B cell (primary cell): ENCODE measurements at regions not wholly inside any gene's neighbourhood (a gene's known extent, or its start where the extent isn't known, plus 50 kb on each side); places are given as distances from the start of the nearest gene placed in this dataset.
"Not testable (repeated sequence)": the region's sequence is repeated elsewhere in the genome, so short reads cannot be mapped to it uniquely, and the experiment has no call there.

Experiments
- ATAC-seq: fragments of 200-7000 bp; cut with Tn5 transposase; one replicate; pipeline ENCODE4 v1.10.0; 2021; ENCODE audit warnings: low read depth, mild to moderate bottlenecking, moderate number of reproducible peaks, moderate library complexity
- CTCF ChIA-PET: fragments of 350-600 bp; sonication (Branson Sonifier 250); formaldehyde crosslinking; loops from one replicate; lab custom pipeline; 2021; ENCODE audit warnings: antibody characterized with exemption, inconsistent platforms; lab: Charles Lee
- POLR2A ChIA-PET: fragments of 350-600 bp; sonication (Branson Sonifier 250); formaldehyde crosslinking; loops from one replicate; lab custom pipeline; 2021; ENCODE audit warnings: antibody characterized with exemption; lab: Charles Lee
- DNase-seq: peaks from one replicate; pipeline ENCODE4 v3.0.0; 2013
- H2AFZ ChIP-seq: 2 replicates; pipeline ENCODE4 v1.6.1; 2012; ENCODE audit warnings: mild to moderate bottlenecking, low read depth, low read length; ENCODE audit not compliant: insufficient read depth, poor library complexity, severe bottlenecking
- H3K27ac ChIP-seq, 2 donors: 1 replicate in 1 of 2; 2 replicates in 1 of 2; pipeline ENCODE4 v1.5.1; 2012 to 2013; ENCODE audit warnings: low read length in 2 of 2, mild to moderate bottlenecking in 2 of 2, moderate library complexity in 1 of 2
- H3K27me3 ChIP-seq, 4 experiments: fragments of 200-600 bp in 1 of 4; sonication (generic) in 1 of 4; replicated peaks in 1 of 4; 1 replicate in 2 of 4; 2 replicates in 2 of 4; pipeline versions ENCODE4 v1.6.1 to v1.7.0; 2013 to 2016; ENCODE audit warnings: low read length in 3 of 4, mild to moderate bottlenecking in 2 of 4, mixed read lengths in 1 of 4, moderate library complexity in 1 of 4; ENCODE audit not compliant: insufficient read depth in 4 of 4, control insufficient read depth in 3 of 4; ENCODE audit errors: control extremely low read depth in 1 of 4
- H3K36me3 ChIP-seq, 2 experiments: replicated peaks in 1 of 2; 1 replicate in 1 of 2; 2 replicates in 1 of 2; pipeline versions ENCODE4 v1.6.1 to v1.7.1; 2013; ENCODE audit warnings: low read length in 1 of 2; ENCODE audit not compliant: insufficient read depth in 2 of 2, control insufficient read depth in 1 of 2; ENCODE audit errors: control extremely low read depth in 1 of 2, extremely low read depth in 1 of 2
- H3K4me1 ChIP-seq, 2 donors: fragments of 200-600 bp in 1 of 2; sonication (generic) in 1 of 2; 1 replicate in 1 of 2; 2 replicates in 1 of 2; pipeline versions ENCODE4 v1.5.1 to v1.6.1; 2013 to 2017; ENCODE audit warnings: low read length in 2 of 2; ENCODE audit not compliant: control insufficient read depth in 2 of 2, insufficient read depth in 2 of 2
- H3K4me2 ChIP-seq: replicated peaks from 2 replicates; pipeline ENCODE3; 2012; ENCODE audit warnings: mild to moderate bottlenecking, low read depth, low read length; ENCODE audit not compliant: poor library complexity, severe bottlenecking
- H3K4me3 ChIP-seq, 5 experiments: fragments of 200-600 bp in 1 of 5; sonication (generic) in 1 of 5; 1 replicate in 3 of 5; 2 replicates in 2 of 5; pipeline versions ENCODE4 v1.5.1 to v1.7.0; 2011 to 2016; ENCODE audit warnings: low read length in 4 of 5, mild to moderate bottlenecking in 4 of 5, low read depth in 2 of 5, control low read depth in 1 of 5, moderate library complexity in 1 of 5; ENCODE audit not compliant: insufficient read depth in 1 of 5; ENCODE audit errors: control extremely low read depth in 1 of 5, extremely low read depth in 1 of 5
- H3K79me2 ChIP-seq: fragments of 200-600 bp; sonication (generic); one replicate; pipeline ENCODE4 v1.6.0; 2016; ENCODE audit warnings: low read length; ENCODE audit not compliant: control insufficient read depth, insufficient read depth
- H3K9ac ChIP-seq: fragments of 200-600 bp; sonication (generic); 2 replicates; pipeline ENCODE4 v1.6.1; 2017; ENCODE audit warnings: mild to moderate bottlenecking, low read length, moderate library complexity
- H3K9me3 ChIP-seq, 3 donors: one replicate each; pipeline versions ENCODE4 v1.6.1 to v1.7.1; 2013; ENCODE audit warnings: low read length in 2 of 3; ENCODE audit not compliant: control insufficient read depth in 2 of 3, insufficient read depth in 1 of 3; ENCODE audit errors: control extremely low read depth in 1 of 3
- H4K20me1 ChIP-seq: 2 replicates; pipeline ENCODE4 v1.6.0; 2012; ENCODE audit warnings: mild to moderate bottlenecking, low read length; ENCODE audit not compliant: insufficient read depth, control insufficient read depth, poor library complexity, severe bottlenecking
- H3K27ac Mint-ChIP-seq: one replicate; pipeline ENCODE4 v1.8.0; 2021; ENCODE audit warnings: mixed read lengths
- H3K27me3 Mint-ChIP-seq: one replicate; pipeline ENCODE4 v1.8.0; 2021; ENCODE audit warnings: mixed read lengths
- H3K4me1 Mint-ChIP-seq: one replicate; pipeline ENCODE4 v1.8.0; 2021; ENCODE audit warnings: mixed read lengths
- H3K4me3 Mint-ChIP-seq: one replicate; pipeline ENCODE4 v1.8.0; 2021; ENCODE audit warnings: mixed read lengths
- H3K9me3 Mint-ChIP-seq: one replicate; pipeline ENCODE4 v1.8.0; 2022; ENCODE audit warnings: mixed read lengths; ENCODE audit not compliant: insufficient read depth
- WGBS: methylation state at CpG from one replicate; pipeline ENCODE4 v1.1.5; 2013; ENCODE audit warnings: missing lambda C conversion rate; ENCODE audit not compliant: insufficient coverage; 5-methylcytosine and 5-hydroxymethylcytosine counted together
- intact Hi-C: fragments of 100-400 bp; cut with micrococcal nuclease; formaldehyde crosslinking; loops from one replicate; pipeline ENCODE4 v1.10.0; 2022

DNA sequence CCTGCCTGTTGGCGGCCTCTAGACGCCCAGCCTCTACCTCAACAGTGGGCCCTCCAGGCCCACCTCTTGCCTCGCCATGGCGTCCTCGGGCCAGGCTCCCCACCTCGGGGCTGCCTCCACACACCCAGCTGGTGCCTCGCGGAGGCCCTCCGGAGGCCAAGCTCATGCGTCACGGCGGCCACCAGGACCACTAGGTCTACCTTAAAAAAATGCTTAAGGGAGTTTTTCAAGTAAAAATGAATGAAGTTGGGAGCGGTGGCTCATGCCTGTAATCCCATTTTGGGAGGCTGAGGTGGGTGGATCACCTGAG lies 327.5 kb downstream of the ZNF479 start:
- H3K79me2 ChIP-seq, CTCF ChIA-PET, H3K4me3 Mint-ChIP-seq, H3K4me1 Mint-ChIP-seq, H3K27me3 Mint-ChIP-seq, H3K4me2 ChIP-seq, H4K20me1 ChIP-seq, H3K27me3 ChIP-seq, POLR2A ChIA-PET, H3K9me3 Mint-ChIP-seq, H3K27ac Mint-ChIP-seq, H3K4me1 ChIP-seq, H3K36me3 ChIP-seq, DNase-seq, ATAC-seq, intact Hi-C loops, H3K4me3 ChIP-seq, H3K27ac ChIP-seq, H2AFZ ChIP-seq, H3K9ac ChIP-seq: not testable (repeated sequence)
- H3K9me3 ChIP-seq: peaks cover 0 to 21% (median 0%) of the 10 kb centered on the region in 3 donors
- 100% methylated on average over 2 of the region's 13 CpGs for WGBS

DNA sequence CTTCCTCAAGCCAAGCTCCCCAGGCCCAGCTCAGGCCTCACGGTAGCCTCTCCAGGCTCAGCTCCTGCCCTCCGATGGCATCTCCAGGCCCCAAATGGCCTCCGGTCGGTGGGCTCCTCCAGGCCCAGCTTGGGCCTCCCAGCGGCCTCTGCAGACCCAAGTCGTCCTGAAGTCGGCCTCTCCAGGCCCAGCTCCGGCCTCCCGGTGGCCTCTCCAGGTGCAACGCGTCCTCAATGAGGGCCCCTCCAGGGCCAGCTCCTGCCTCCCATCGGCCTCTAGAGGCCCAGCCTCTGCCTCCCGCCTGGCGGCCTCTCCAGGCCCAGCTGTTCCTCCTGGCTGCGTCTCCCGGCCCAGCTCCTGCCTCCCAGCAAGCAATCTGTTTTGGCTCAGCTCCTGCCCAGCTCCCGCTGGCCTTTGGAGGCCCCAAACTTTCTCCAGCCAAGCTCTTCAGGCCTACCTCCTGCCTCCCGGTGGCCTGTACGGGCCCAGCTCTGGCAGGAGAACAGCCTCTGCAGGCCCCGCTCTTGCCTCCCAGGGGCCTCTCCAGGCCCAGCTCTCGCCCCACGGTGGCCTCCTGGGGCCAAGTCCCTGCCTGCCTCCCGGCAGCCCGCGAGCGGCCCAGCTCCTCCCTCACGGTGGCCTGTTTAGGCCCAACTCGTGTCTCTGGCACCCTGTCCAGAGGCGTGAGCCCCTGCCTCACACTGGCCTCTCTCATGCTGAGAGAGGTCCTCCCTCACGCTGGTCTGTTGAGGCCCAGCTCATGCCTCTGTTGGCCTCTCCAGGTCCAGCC lies 328.1 kb downstream of the ZNF479 start:
- CTCF ChIA-PET, intact Hi-C loops, H3K79me2 ChIP-seq, H3K27ac Mint-ChIP-seq, DNase-seq, H4K20me1 ChIP-seq, POLR2A ChIA-PET, H3K9me3 Mint-ChIP-seq, H3K27me3 ChIP-seq, H3K9ac ChIP-seq, H2AFZ ChIP-seq, H3K4me3 ChIP-seq, H3K4me3 Mint-ChIP-seq, ATAC-seq, H3K4me1 ChIP-seq, H3K4me1 Mint-ChIP-seq, H3K27me3 Mint-ChIP-seq, H3K27ac ChIP-seq, H3K36me3 ChIP-seq, H3K4me2 ChIP-seq: not testable (repeated sequence)
- 88% methylated on average over 21 of the region's 30 CpGs for WGBS
- H3K9me3 ChIP-seq: peaks cover 0 to 17% (median 0%) of the 10 kb centered on the region in 3 donors

DNA sequence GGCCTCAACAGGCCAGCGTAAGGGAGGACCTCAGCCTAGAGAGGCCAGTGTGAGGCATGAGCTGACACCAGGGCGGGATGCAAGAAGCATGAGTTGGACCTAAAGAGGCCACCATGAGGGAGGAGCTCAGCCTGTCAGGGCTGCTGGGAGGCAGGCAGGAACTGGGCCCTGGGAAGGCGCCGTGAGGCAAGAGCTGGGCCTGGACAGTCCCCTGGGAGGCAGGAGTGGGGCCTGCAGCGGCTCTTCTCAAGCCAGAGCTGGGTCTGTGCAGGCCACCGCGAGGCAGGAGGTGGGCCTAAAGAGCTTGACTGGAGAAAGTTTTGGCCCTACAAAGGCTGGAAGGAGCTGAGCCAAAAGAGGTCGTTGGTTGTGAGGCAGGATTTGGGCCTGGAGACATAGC lies 328.9 kb downstream of the ZNF479 start:
- H3K27me3 ChIP-seq, CTCF ChIA-PET, H3K27me3 Mint-ChIP-seq, ATAC-seq, H4K20me1 ChIP-seq, H3K27ac ChIP-seq, H3K36me3 ChIP-seq, H2AFZ ChIP-seq, H3K9me3 Mint-ChIP-seq, H3K4me1 Mint-ChIP-seq, H3K4me2 ChIP-seq, H3K9ac ChIP-seq, H3K4me3 Mint-ChIP-seq, DNase-seq, H3K4me1 ChIP-seq, POLR2A ChIA-PET, H3K79me2 ChIP-seq, H3K27ac Mint-ChIP-seq, intact Hi-C loops, H3K4me3 ChIP-seq: not testable (repeated sequence)
- peaks cover 0 to 17% (median 0%) of the 10 kb centered on the region in 3 donors for H3K9me3 ChIP-seq
- 81% methylated on average over 6 of the region's 8 CpGs for WGBS

DNA sequence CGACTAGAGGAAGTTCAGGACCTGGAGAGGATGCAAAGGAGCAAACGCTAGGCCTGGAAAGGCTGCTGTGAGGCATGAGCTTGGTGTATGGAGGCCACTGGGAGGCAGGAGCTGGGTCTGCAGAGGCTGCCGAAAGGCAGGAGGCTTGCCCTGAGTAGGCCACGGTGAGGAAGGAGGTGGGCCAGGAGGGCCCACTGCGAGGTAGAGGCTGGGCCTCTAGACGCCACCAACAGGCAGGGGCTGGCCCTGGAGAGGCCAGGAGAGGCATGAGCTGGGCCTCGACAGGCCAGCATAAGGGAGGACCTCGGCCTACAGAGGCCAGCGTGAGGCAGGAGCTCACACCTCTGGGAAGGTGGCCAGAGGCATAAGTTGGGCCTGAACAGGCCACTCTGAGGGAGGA lies 330.0 kb downstream of the ZNF479 start:
- no CpG with 5 or more reads among the region's 9 CpGs for WGBS
- H3K27me3 Mint-ChIP-seq, H3K9ac ChIP-seq, intact Hi-C loops, ATAC-seq, CTCF ChIA-PET, H3K9me3 Mint-ChIP-seq, H3K79me2 ChIP-seq, H3K4me3 Mint-ChIP-seq, DNase-seq, H3K4me1 ChIP-seq, H3K27ac ChIP-seq, H3K4me1 Mint-ChIP-seq, POLR2A ChIA-PET, H3K27ac Mint-ChIP-seq, H3K36me3 ChIP-seq, H3K4me3 ChIP-seq, H3K4me2 ChIP-seq, H3K27me3 ChIP-seq, H4K20me1 ChIP-seq, H2AFZ ChIP-seq: not testable (repeated sequence)
- peaks cover 0 to 17% (median 0%) of the 10 kb centered on the region in 3 donors for H3K9me3 ChIP-seq
